Parathyroid adenoma (tissue), 2 donors: ENCODE measurements at regions not wholly inside any gene's neighbourhood (a gene's known extent, or its start where the extent isn't known, plus 50 kb on each side); places are given as distances from the start of the nearest gene placed in this dataset.

Experiments used
- H2AFZ ChIP-seq: fragments of 300-600 bp; sonication (generic); one replicate; pipeline ENCODE4 v1.7.0; 2017; ENCODE audit warnings: antibody characterized with exemption, mild to moderate bottlenecking
- H3K27ac ChIP-seq: fragments of 300-600 bp; sonication (generic); one replicate; pipeline ENCODE4 v1.7.0; 2017
- H3K27me3 ChIP-seq: fragments of 300-600 bp; sonication (generic); one replicate; pipeline ENCODE4 v1.7.0; 2017; ENCODE audit warnings: low read length; ENCODE audit not compliant: control insufficient read depth, insufficient read depth
- H3K36me3 ChIP-seq: fragments of 300-600 bp; sonication (generic); one replicate; pipeline ENCODE4 v1.7.0; 2017; ENCODE audit warnings: low read length; ENCODE audit not compliant: control insufficient read depth, insufficient read depth
- H3K4me1 ChIP-seq: fragments of 300-600 bp; sonication (generic); one replicate; pipeline ENCODE4 v1.7.0; 2017; ENCODE audit warnings: control low read depth
- H3K4me2 ChIP-seq: fragments of 300-600 bp; sonication (generic); one replicate; pipeline ENCODE4 v1.7.0; 2017; ENCODE audit warnings: low read length
- H3K4me3 ChIP-seq: fragments of 300-600 bp; sonication (generic); one replicate; pipeline ENCODE4 v1.7.0; 2017; ENCODE audit warnings: low read depth, low read length
- H3K79me2 ChIP-seq: fragments of 300-600 bp; sonication (generic); one replicate; pipeline ENCODE4 v1.7.0; 2017; ENCODE audit warnings: control low read depth
- H3K9ac ChIP-seq: fragments of 300-600 bp; sonication (generic); one replicate; pipeline ENCODE4 v1.7.0; 2017; ENCODE audit warnings: mild to moderate bottlenecking
- H3K9me3 ChIP-seq: fragments of 300-600 bp; sonication (generic); one replicate; pipeline ENCODE4 v1.7.0; 2017; ENCODE audit warnings: low read length; ENCODE audit not compliant: control insufficient read depth
- TF ChIP-seq, protein P1 (sequence below): fragments of 300-600 bp; sonication (generic); IDR thresholded peaks from one replicate; pipeline ENCODE4 v1.7.0; 2017; ENCODE audit warnings: antibody characterized with exemption, mild to moderate bottlenecking
- donor health status: primary hyperparathyroidism.

DNA sequence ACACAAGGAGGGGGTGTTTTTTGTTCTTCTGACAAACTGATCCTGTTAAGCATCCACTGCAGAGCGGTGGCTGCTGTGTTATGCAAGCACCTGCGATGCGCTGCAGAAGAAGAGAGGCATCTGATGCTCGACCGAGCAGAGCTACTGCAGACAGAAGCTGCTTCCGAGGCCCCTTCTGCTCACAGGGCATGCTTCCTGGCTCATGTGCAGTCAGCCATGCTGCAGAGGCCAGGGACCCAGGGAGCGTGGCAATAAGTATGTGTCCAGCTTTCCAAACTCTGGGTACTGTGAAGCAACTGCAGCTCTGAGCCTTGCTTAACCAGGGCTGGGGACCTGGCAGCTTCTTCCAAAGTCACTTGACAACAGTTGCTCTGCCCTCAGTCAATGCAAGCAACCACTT lies 448.6 kb upstream of the RBFOX1 start:
- Histone ChIP-seq H3K27me3 (no peaks in the 10 kb centered on the region), H3K4me2 (no peak overlapping the region)

DNA sequence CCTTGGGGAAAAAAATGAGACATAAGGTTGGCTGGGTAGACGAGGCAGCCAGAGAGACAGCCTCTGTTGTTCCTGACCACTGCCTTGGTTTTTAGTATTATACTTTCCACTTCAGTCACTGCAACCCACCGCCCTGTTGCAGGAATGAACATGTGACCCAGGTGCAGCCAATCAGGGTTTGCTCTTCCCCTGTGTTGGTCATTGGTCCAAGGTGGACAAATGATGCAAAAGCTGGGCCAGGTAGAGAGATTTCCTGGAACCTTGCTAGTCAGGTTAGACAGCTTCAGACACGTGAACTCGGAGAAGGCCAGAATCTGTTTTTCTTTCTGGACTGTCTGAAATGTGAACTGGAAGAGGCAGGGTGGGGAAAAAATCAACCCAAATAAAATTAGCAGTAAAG lies 452.4 kb upstream of the RBFOX1 start:
- Histone ChIP-seq H3K9me3 (no peaks in the 10 kb centered on the region), H3K9ac (no peak overlapping the region), H3K4me2 (no peak overlapping the region), H3K27me3 (no peaks in the 10 kb centered on the region), H3K79me2 (no peaks in the 10 kb centered on the region), H3K36me3 (no peaks in the 10 kb centered on the region), H2AFZ (no peak overlapping the region), H3K4me1 (no peaks in the 10 kb centered on the region), H3K27ac (no peak overlapping the region), H3K4me3 (no peak overlapping the region)
- TF ChIP-seq, protein P1, sequence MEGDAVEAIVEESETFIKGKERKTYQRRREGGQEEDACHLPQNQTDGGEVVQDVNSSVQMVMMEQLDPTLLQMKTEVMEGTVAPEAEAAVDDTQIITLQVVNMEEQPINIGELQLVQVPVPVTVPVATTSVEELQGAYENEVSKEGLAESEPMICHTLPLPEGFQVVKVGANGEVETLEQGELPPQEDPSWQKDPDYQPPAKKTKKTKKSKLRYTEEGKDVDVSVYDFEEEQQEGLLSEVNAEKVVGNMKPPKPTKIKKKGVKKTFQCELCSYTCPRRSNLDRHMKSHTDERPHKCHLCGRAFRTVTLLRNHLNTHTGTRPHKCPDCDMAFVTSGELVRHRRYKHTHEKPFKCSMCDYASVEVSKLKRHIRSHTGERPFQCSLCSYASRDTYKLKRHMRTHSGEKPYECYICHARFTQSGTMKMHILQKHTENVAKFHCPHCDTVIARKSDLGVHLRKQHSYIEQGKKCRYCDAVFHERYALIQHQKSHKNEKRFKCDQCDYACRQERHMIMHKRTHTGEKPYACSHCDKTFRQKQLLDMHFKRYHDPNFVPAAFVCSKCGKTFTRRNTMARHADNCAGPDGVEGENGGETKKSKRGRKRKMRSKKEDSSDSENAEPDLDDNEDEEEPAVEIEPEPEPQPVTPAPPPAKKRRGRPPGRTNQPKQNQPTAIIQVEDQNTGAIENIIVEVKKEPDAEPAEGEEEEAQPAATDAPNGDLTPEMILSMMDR = no peak

More for the DNA sequence above, 448.6 kb upstream of the RBFOX1 start:
- H3K4me3 ChIP-seq = no peak overlapping the region
- TF ChIP-seq, protein P1 = no peak
- H3K9me3 ChIP-seq = no peaks in the 10 kb centered on the region
- H3K27ac ChIP-seq = no peak overlapping the region
- no peak overlapping the region for H3K9ac ChIP-seq
- no peaks in the 10 kb centered on the region for H3K36me3 ChIP-seq
- H2AFZ ChIP-seq = no peak overlapping the region
- no peaks in the 10 kb centered on the region for H3K79me2 ChIP-seq
- no peaks in the 10 kb centered on the region for H3K4me1 ChIP-seq

DNA sequence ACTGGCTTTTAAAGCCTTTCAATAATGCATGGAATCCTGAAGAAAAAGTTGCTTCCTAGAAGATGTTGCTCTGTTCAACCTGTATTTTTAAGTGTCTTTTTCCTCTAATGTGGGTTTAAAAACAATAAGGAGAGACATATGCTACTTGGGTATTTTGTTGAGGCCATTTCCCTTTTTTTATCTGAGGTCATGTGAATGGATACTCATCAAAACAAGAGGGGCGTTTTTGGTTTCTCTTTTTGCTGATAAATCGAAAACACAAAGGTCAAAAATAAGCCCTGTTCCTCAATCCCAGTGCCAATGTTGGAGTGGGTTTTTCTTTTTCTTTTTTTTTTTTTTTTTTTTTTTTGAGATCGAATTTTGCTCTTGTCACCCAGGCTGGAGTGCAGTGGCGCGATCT lies 468.0 kb upstream of the RBFOX1 start:
- no peaks in the 10 kb centered on the region for H3K36me3 ChIP-seq
- H3K27ac ChIP-seq = no peak overlapping the region
- H3K4me3 ChIP-seq = no peak overlapping the region

DNA sequence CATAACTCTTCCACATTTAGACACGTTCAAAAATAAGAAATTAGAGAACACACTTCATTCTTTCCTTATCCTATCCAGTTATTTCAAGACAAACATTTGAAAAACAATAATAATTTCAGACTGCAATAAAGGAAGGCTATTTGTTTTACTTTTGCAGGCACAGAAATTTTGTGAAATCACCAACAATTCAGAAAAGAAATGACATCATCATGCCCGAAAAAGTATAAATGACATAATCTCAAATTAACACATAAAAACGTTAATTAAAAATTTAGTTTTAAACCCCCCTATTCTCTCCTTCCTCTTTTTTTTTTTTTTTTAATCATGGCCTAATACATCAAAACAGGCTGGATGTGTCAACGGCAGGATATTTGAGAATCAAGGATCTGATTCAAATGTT lies 468.4 kb upstream of the RBFOX1 start:
- Histone ChIP-seq H3K4me1 (no peaks in the 10 kb centered on the region), H3K27me3 (no peaks in the 10 kb centered on the region), H3K4me3 (no peak overlapping the region), H3K36me3 (no peaks in the 10 kb centered on the region), H2AFZ (no peak overlapping the region), H3K27ac (no peak overlapping the region), H3K79me2 (no peaks in the 10 kb centered on the region), H3K9me3 (no peaks in the 10 kb centered on the region), H3K4me2 (no peak overlapping the region), H3K9ac (no peak overlapping the region)
- TF ChIP-seq, protein P1 = no peak

More for the DNA sequence above, 468.0 kb upstream of the RBFOX1 start:
- Histone ChIP-seq H3K9me3 (no peaks in the 10 kb centered on the region), H3K27me3 (no peaks in the 10 kb centered on the region), H3K79me2 (no peaks in the 10 kb centered on the region), H2AFZ (no peak overlapping the region), H3K4me1 (no peaks in the 10 kb centered on the region), H3K4me2 (no peak overlapping the region), H3K9ac (no peak overlapping the region)
- TF ChIP-seq, protein P1 = no peak

DNA sequence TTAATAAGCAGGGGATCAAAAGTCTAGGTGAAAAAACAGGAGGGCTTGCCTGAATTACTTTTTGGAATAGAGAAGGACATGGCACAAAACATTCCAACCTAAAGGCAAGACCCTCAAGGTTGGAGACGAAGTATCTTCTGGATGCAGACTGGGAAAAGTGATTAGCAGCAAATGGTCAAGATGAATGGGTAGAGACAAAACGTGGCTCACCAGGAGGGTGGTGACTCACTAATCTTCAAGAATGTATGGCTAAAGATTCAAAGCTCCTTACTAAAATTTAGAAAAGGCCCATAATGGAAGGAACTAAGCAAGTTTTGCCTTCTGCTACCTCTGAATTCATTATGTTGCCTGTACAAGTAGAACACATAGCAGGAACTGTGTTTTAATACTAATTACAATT lies 469.5 kb upstream of the RBFOX1 start:
- Histone ChIP-seq H3K9me3 (no peaks in the 10 kb centered on the region), H3K79me2 (no peaks in the 10 kb centered on the region), H3K36me3 (no peaks in the 10 kb centered on the region), H2AFZ (no peak overlapping the region), H3K27ac (no peak overlapping the region), H3K27me3 (no peaks in the 10 kb centered on the region), H3K4me2 (no peak overlapping the region), H3K4me1 (no peaks in the 10 kb centered on the region), H3K9ac (no peak overlapping the region), H3K4me3 (no peak overlapping the region)
- TF ChIP-seq, protein P1 = no peak
